Ascending aorta (tissue), 2 donors: ENCODE measurements at regions not wholly inside any gene's neighbourhood (a gene's known extent, or its start where the extent isn't known, plus 50 kb on each side); places are given as distances from the start of the nearest gene placed in this dataset.

ENCODE experiments used
- DNase-seq, 2 donors: peaks; one replicate each; pipeline ENCODE4 v3.0.0-alpha.2; 2019; ENCODE audit warnings: low spot score in 2 of 2
- H3K27ac ChIP-seq, 2 donors: fragments of 200-600 bp; sonication (generic); one replicate each; pipeline ENCODE4 v1.5.1; 2016 to 2017; ENCODE audit warnings: mild to moderate bottlenecking in 1 of 2
- H3K27me3 ChIP-seq: fragments of 200-600 bp; sonication (generic); one replicate; pipeline ENCODE4 v1.5.1; 2017
- H3K36me3 ChIP-seq, 2 donors: fragments of 200-600 bp; sonication (generic); one replicate each; pipeline ENCODE4 v1.5.1; 2016
- H3K4me1 ChIP-seq, 2 donors: fragments of 200-600 bp; sonication (generic); one replicate each; pipeline ENCODE4 v1.5.1; 2016 to 2017; ENCODE audit warnings: mild to moderate bottlenecking in 1 of 2
- H3K4me3 ChIP-seq, 2 donors: fragments of 200-600 bp; sonication (generic); one replicate each; pipeline ENCODE4 v1.5.1; 2016 to 2017; ENCODE audit warnings: mild to moderate bottlenecking in 1 of 2
- H3K9me3 ChIP-seq, 2 donors: fragments of 200-600 bp; sonication (generic); one replicate each; pipeline ENCODE4 v1.5.1; 2016
- intact Hi-C: fragments of 100-400 bp; cut with DNase I; formaldehyde crosslinking; loops from one replicate; pipeline ENCODE4 v1.15.1; 2023
- TF ChIP-seq, protein P1 (sequence below), 3 experiments: fragments of 200-600 bp in 2 of 3; fragments of 450-650 bp in 1 of 3; sonication (generic) in 2 of 3; IDR thresholded peaks; one replicate each; pipeline ENCODE4 v1.5.1; 2016 to 2019; ENCODE audit warnings: antibody characterized with exemption in 3 of 3, mild to moderate bottlenecking in 1 of 3, moderate library complexity in 1 of 3

DNA sequence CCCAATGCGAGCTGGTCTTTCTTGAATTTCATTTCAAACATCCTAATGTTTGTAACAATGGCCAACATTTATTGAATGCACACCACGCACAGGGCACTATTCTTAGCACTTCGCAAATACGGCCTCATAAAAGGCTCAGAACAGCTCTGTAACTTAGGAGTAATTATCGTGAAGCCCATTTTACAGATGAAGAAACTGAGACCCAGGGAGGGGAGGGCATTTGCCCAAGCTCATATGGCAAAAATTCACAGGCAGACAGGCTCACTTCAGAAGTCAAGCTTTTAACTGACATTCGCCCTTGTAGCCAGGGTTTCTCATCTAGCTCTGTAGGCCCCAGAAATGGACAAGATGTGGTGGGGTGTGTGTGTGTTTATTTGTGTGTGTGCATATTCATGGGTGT, 60.3 kb upstream of the TBX3 start:
- Histone ChIP-seq H3K9me3 (no peaks in the 10 kb centered on the region), H3K4me1 (no peaks in the 10 kb centered on the region), H3K27me3 (no peaks in the 10 kb centered on the region), H3K27ac (no peak overlapping the region), H3K36me3 (no peaks in the 10 kb centered on the region), H3K4me3 (no peak overlapping the region)
- DNase-seq = no peak
- TF ChIP-seq, protein P1, sequence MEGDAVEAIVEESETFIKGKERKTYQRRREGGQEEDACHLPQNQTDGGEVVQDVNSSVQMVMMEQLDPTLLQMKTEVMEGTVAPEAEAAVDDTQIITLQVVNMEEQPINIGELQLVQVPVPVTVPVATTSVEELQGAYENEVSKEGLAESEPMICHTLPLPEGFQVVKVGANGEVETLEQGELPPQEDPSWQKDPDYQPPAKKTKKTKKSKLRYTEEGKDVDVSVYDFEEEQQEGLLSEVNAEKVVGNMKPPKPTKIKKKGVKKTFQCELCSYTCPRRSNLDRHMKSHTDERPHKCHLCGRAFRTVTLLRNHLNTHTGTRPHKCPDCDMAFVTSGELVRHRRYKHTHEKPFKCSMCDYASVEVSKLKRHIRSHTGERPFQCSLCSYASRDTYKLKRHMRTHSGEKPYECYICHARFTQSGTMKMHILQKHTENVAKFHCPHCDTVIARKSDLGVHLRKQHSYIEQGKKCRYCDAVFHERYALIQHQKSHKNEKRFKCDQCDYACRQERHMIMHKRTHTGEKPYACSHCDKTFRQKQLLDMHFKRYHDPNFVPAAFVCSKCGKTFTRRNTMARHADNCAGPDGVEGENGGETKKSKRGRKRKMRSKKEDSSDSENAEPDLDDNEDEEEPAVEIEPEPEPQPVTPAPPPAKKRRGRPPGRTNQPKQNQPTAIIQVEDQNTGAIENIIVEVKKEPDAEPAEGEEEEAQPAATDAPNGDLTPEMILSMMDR (IDR thresholded peaks at IDR 0.05) = no peak
- intact Hi-C loops = no loop called here

DNA sequence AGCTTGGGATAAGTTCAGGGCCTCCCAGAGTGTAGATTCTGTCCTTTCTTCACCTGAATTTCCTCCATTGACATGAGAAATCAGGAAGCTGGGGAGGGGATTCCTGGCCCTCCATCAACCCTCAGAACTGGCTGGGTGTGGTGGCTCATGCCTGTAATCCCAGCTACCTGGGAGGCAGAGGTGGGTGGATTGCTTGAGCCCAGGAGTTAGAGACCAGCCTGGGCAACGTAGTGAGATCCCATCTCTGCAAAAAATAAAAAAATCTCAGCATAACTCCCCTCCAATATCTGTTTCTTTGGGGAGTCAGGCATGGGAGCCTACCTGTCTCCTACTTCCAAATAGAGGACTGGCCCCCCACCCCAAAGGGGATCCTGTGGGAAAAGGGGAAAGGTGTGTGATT, 59.8 kb upstream of the TBX3 start:
- Histone ChIP-seq H3K27ac (no peak overlapping the region), H3K36me3 (no peaks in the 10 kb centered on the region), H3K27me3 (no peaks in the 10 kb centered on the region), H3K4me1 (no peaks in the 10 kb centered on the region), H3K9me3 (no peaks in the 10 kb centered on the region), H3K4me3 (no peak overlapping the region)
- intact Hi-C loops = no loop called here
- TF ChIP-seq, protein P1 (IDR thresholded peaks at IDR 0.05) = no peak
- no peak for DNase-seq

DNA sequence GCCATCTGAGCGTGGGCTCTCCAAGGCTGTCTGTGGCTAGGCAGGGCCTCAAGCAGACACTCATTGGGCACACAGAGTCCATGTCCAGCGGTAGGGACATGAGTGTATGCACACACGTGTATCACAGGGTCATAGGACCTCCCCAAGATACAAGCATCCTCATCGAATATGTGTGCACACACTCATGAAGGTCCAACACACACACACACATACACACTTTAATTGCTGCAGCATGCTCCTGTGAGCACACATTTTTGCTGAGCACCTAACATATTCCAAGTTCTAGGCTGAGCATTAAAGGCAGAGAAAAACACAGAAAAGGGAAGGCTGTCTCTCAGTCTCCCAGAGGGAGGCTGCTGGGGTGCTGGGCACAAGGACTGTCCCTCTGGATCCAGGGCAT, 59.3 kb upstream of the TBX3 start:
- TF ChIP-seq, protein P1 (IDR thresholded peaks at IDR 0.05) = no peak
- H3K4me1 ChIP-seq = no peaks in the 10 kb centered on the region
- H3K36me3 ChIP-seq = no peaks in the 10 kb centered on the region
- intact Hi-C loops = no loop called here
- H3K27ac ChIP-seq = no peak overlapping the region
- no peak overlapping the region for H3K4me3 ChIP-seq
- DNase-seq = no peak
- H3K9me3 ChIP-seq = no peaks in the 10 kb centered on the region
- no peaks in the 10 kb centered on the region for H3K27me3 ChIP-seq

DNA sequence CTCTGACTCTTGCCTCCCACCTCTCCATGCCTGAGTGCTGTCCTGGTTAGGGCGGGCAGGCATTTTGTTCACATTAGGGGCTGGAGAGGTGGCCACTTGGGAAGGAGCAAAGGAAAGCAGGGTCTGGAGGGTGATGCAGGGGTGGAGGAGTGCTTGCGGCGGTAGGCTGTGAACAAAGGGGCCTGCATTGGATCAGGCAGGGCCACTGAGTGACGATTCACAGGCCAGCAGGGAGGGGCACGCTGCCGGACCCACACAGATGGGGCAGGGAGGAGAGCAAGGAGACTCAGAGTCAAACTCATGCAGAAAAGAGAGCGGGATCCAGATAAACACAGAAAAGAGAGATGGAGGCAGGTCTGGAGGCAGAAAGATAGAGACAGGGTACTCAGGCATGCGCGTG, 58.4 kb upstream of the TBX3 start:
- H3K27me3 ChIP-seq = no peaks in the 10 kb centered on the region
- H3K9me3 ChIP-seq = no peaks in the 10 kb centered on the region
- H3K36me3 ChIP-seq = no peaks in the 10 kb centered on the region
- no peak overlapping the region for H3K27ac ChIP-seq
- DNase-seq = no peak
- no peaks in the 10 kb centered on the region for H3K4me1 ChIP-seq
- intact Hi-C loops = no loop called here
- H3K4me3 ChIP-seq = no peak overlapping the region
- TF ChIP-seq, protein P1 (IDR thresholded peaks at IDR 0.05) = no peak

DNA sequence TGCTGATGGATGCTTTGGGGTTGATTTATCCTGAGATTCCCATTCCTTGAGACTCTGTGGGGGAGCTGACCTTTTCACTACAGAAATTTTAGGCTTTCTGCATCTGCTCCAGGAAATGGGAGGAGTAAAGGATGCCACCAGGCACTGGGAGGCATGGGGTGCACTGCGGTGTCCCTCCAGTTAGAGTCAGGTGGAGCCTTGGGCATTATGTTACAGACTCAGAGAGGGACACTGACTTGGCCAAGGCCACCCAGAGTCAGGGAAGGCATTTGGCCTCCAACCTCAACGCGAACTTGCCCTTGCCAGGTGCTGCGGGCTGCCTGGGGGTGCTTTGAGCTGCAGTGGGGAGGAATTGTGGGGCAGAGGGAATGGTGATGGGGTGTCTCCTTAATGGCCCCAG, 58.0 kb upstream of the TBX3 start:
- Histone ChIP-seq H3K4me3 (no peak overlapping the region), H3K27me3 (no peaks in the 10 kb centered on the region), H3K4me1 (no peaks in the 10 kb centered on the region), H3K27ac (no peak overlapping the region), H3K9me3 (no peaks in the 10 kb centered on the region), H3K36me3 (no peaks in the 10 kb centered on the region)
- TF ChIP-seq, protein P1 (IDR thresholded peaks at IDR 0.05) = no peak
- intact Hi-C loops = no loop called here
- DNase-seq = no peak

DNA sequence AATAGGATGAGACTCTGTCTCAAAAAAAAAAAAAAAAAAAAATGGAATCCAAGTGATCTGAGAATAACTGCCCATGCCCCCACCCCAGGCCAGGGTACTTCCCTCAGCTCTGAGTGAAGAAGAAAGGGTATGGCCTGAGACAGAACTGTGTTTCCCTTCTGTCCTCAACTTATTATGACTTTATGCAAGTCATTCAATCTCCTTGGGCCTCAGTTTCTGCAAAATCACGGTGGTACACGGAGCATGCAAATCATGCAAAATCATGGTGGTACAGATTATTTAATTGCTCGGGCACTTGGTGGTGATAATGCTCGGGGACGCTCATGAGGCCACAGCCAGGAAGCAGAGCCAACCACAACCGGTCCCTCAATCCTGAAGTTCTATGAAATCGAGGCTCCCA, 56.5 kb upstream of the TBX3 start:
- H3K9me3 ChIP-seq = no peaks in the 10 kb centered on the region
- no peaks in the 10 kb centered on the region for H3K4me1 ChIP-seq
- H3K27me3 ChIP-seq = no peaks in the 10 kb centered on the region
- DNase-seq = no peak
- H3K36me3 ChIP-seq = no peaks in the 10 kb centered on the region
- H3K4me3 ChIP-seq = no peak overlapping the region
- intact Hi-C loops = no loop called here
- TF ChIP-seq, protein P1 (IDR thresholded peaks at IDR 0.05) = no peak
- H3K27ac ChIP-seq = no peak overlapping the region
